Activated CD8-positive, alpha-beta T cell treated with anti-CD3 and anti-CD28 coated beads for 36 hours (primary cell): ENCODE measurements at regions not wholly inside any gene's neighbourhood (a gene's known extent, or its start where the extent isn't known, plus 50 kb on each side); places are given as distances from the start of the nearest gene placed in this dataset.
"Not testable (repeated sequence)": the region's sequence is repeated elsewhere in the genome, so short reads cannot be mapped to it uniquely, and the experiment has no call there.

Source experiments
- ATAC-seq: fragments of 200-7000 bp; cut with Tn5 transposase; one replicate; pipeline ENCODE4 v1.10.0; 2021; ENCODE audit warnings: mild to moderate bottlenecking, moderate library complexity
- CTCF ChIA-PET: fragments of 350-600 bp; sonication (Branson Sonifier 250); formaldehyde crosslinking; loops from one replicate; lab custom pipeline; 2021; ENCODE audit warnings: antibody characterized with exemption; lab: Charles Lee
- POLR2A ChIA-PET: fragments of 350-600 bp; sonication (Branson Sonifier 250); formaldehyde crosslinking; loops from one replicate; lab custom pipeline; 2021; ENCODE audit warnings: antibody characterized with exemption; lab: Charles Lee
- DNase-seq: peaks from one replicate; pipeline ENCODE4 v3.0.0-alpha.2; 2020
- H3K27ac Mint-ChIP-seq: one replicate; pipeline ENCODE4 v1.8.0; 2021; ENCODE audit warnings: mild to moderate bottlenecking, mixed read lengths
- H3K27me3 Mint-ChIP-seq: one replicate; pipeline ENCODE4 v1.8.0; 2021; ENCODE audit warnings: mixed read lengths
- H3K36me3 Mint-ChIP-seq: one replicate; pipeline ENCODE4 v1.8.0; 2021; ENCODE audit warnings: low read depth, mixed read lengths
- H3K4me1 Mint-ChIP-seq: one replicate; pipeline ENCODE4 v1.8.0; 2021; ENCODE audit warnings: low read depth, mixed read lengths
- H3K4me3 Mint-ChIP-seq: one replicate; pipeline ENCODE4 v1.8.0; 2021; ENCODE audit warnings: mild to moderate bottlenecking, moderate library complexity, mixed read lengths
- H3K9me3 Mint-ChIP-seq: one replicate; pipeline ENCODE4 v1.8.0; 2021; ENCODE audit warnings: mixed read lengths
- intact Hi-C: fragments of 100-400 bp; cut with micrococcal nuclease; formaldehyde crosslinking; loops from one replicate; pipeline ENCODE4 v1.10.0; 2022
- TF ChIP-seq, protein P1 (sequence below): fragments of 200-600 bp; IDR thresholded peaks from one replicate; pipeline ENCODE4 v1.8.0; 2022; ENCODE audit warnings: antibody characterized with exemption, mild to moderate bottlenecking

DNA sequence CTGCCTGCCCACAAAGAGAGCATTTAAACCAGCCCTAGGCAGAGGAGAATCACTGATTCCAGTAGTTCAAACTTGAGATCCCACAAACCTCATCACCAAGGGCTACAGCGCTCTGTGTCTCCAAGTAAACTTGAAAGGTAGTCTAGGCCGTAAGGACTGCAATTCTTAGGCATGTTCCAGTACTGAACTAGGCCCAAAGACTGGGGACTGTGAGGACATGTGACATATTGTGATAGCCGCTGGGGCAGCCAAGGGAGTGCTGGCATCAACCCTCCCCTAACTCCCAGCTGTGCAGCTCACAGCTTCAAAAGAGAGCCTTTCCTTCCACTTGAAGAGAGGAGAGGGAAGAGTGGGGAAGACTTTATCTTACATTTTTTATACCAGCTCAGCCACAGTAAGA, 291.0 kb upstream of the PRR16 start:
- no peak overlapping the region for H3K27ac Mint-ChIP-seq
- TF ChIP-seq, protein P1, sequence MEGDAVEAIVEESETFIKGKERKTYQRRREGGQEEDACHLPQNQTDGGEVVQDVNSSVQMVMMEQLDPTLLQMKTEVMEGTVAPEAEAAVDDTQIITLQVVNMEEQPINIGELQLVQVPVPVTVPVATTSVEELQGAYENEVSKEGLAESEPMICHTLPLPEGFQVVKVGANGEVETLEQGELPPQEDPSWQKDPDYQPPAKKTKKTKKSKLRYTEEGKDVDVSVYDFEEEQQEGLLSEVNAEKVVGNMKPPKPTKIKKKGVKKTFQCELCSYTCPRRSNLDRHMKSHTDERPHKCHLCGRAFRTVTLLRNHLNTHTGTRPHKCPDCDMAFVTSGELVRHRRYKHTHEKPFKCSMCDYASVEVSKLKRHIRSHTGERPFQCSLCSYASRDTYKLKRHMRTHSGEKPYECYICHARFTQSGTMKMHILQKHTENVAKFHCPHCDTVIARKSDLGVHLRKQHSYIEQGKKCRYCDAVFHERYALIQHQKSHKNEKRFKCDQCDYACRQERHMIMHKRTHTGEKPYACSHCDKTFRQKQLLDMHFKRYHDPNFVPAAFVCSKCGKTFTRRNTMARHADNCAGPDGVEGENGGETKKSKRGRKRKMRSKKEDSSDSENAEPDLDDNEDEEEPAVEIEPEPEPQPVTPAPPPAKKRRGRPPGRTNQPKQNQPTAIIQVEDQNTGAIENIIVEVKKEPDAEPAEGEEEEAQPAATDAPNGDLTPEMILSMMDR: no peak
- H3K9me3 Mint-ChIP-seq: no peaks in the 10 kb centered on the region
- CTCF ChIA-PET: no interaction called here
- ATAC-seq: no peak
- no peaks in the 10 kb centered on the region for H3K36me3 Mint-ChIP-seq
- no peak for DNase-seq
- H3K4me1 Mint-ChIP-seq: no peaks in the 10 kb centered on the region
- H3K27me3 Mint-ChIP-seq: no peaks in the 10 kb centered on the region
- intact Hi-C loops: no loop called here
- POLR2A ChIA-PET: no interaction called here
- no peak overlapping the region for H3K4me3 Mint-ChIP-seq

DNA sequence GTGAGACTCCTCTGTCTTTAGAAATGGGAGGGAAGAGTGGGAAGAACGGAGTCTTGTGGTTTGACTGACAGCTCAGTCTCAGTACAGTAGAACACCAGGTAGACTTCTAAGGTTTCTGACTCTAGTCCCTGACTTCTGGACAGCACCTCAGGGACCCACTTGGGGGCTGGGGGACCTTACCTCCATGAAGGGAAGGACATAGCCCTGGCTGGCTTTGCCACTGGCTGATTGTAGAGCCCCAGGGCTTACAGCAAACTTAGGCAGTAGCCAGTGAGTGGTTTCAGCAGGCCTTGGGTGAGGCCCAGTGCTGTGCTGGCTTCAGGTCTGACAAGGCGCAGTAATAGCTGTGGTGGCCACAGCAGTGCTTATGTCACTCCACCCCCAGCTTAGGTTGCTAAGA, 290.0 kb upstream of the PRR16 start:
- no peak overlapping the region for H3K4me3 Mint-ChIP-seq
- no peaks in the 10 kb centered on the region for H3K27me3 Mint-ChIP-seq
- H3K9me3 Mint-ChIP-seq: no peaks in the 10 kb centered on the region
- H3K27ac Mint-ChIP-seq: no peak overlapping the region
- TF ChIP-seq, protein P1: no peak
- ChIA-PET CTCF (no interaction called here), POLR2A (interaction anchor here (0.7 kb wide), 1 partner anchor 486 kb away, joined by 3 read pairs; no protein-coding TSS in a partner anchor)
- H3K4me1 Mint-ChIP-seq: no peaks in the 10 kb centered on the region
- intact Hi-C loops: no loop called here
- no peak for ATAC-seq
- no peak for DNase-seq
- no peaks in the 10 kb centered on the region for H3K36me3 Mint-ChIP-seq

DNA sequence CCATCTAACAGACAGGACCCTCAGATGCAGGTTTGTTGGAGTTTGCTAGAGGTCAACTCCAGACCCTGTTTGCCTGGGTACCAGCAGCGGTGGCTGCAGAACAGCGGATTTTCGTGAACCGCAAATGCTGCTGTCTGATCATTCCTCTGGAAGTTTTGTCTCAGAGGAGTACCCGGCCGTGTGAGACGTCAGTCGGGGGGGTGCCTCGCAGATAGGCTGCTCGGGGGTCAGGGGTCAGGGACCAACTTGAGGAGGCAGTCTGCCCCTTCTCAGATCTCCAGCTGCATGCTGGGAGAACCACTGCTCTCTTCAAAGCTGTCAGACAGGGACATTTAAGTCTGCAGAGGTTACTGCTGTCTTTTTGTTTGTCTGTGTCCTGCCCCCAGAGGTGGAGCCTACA, 282.9 kb upstream of the PRR16 start:
- H3K9me3 Mint-ChIP-seq, CTCF ChIA-PET, H3K4me3 Mint-ChIP-seq, ATAC-seq, H3K4me1 Mint-ChIP-seq, DNase-seq, H3K36me3 Mint-ChIP-seq, intact Hi-C loops, POLR2A ChIA-PET, H3K27ac Mint-ChIP-seq, H3K27me3 Mint-ChIP-seq: not testable (repeated sequence)

DNA sequence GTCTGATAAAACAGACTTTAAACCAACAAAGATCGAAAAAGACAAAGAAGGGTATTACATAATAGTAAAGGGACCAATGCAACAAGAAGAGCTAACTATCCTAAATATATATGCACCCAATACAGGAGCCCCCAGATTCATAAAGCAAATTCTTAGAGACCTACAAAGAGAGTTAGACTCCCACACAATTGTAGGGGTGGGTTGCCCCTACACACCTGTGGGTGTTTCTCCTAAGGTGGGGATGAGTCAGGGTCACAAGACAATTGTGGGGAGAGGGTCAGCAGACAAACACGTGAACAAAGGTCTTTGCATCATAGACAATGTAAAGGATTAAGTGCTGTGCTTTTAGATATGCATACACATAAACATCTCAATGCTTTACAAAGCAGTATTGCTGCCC, 269.4 kb upstream of the PRR16 start:
- H3K36me3 Mint-ChIP-seq, H3K27ac Mint-ChIP-seq, H3K27me3 Mint-ChIP-seq, H3K4me1 Mint-ChIP-seq, POLR2A ChIA-PET, DNase-seq, ATAC-seq, intact Hi-C loops, H3K4me3 Mint-ChIP-seq, CTCF ChIA-PET, H3K9me3 Mint-ChIP-seq: not testable (repeated sequence)

DNA sequence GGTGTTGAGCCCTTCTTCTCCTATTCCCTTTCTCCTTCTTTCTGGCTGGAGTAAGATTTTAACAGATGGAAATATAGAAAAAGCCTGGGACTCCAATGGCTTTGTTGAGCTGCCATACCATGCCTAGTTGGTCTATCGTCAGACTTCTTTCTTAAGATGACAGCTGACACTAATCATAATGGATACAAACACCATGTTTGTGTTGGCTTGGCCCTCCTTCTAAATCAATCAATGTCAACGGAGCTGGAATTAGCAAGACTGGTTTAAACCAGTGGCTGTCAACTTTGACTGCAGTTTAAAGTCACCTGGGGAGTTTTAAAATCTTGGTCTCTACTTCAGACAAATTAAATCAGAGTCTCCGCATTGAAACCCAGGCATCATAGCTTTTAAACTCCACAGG, 264.5 kb upstream of the PRR16 start:
- DNase-seq (no peak), ATAC-seq (no peak)
- H3K27me3 Mint-ChIP-seq: no peaks in the 10 kb centered on the region
- TF ChIP-seq, protein P1: no peak
- no peaks in the 10 kb centered on the region for H3K36me3 Mint-ChIP-seq
- intact Hi-C loops: no loop called here
- no peak overlapping the region for H3K4me3 Mint-ChIP-seq
- H3K9me3 Mint-ChIP-seq: peaks cover 3% of the 10 kb centered on the region
- ChIA-PET POLR2A (no interaction called here), CTCF (no interaction called here)
- H3K27ac Mint-ChIP-seq: no peak overlapping the region
- no peaks in the 10 kb centered on the region for H3K4me1 Mint-ChIP-seq

DNA sequence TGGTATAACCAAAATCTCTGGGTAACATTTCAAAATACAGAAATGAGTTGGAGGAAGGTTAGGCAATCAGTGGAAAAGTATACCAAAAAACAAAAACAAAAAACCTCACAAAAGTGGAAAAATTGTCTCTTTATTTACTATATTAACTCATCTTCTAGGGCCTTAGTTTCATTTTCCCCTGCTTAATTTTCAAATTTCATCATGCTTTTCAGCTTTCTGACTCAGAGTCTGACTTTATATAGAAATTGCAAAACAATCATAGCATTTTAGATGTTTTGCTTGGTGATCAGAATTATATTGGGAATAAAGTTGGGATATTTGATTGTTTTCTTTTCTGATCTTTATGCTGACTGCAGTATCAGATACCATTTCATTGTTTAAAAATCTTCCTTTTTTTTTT, 257.0 kb upstream of the PRR16 start:
- DNase-seq: no peak
- POLR2A ChIA-PET: no interaction called here
- no peaks in the 10 kb centered on the region for H3K27me3 Mint-ChIP-seq
- TF ChIP-seq, protein P1: no peak
- H3K27ac Mint-ChIP-seq: no peak overlapping the region
- H3K4me3 Mint-ChIP-seq: no peak overlapping the region
- no peaks in the 10 kb centered on the region for H3K4me1 Mint-ChIP-seq
- H3K36me3 Mint-ChIP-seq: no peaks in the 10 kb centered on the region
- no peak for ATAC-seq
- intact Hi-C loops: no loop called here
- CTCF ChIA-PET: no interaction called here
- peaks cover 7% of the 10 kb centered on the region for H3K9me3 Mint-ChIP-seq
